DMS153 (cell line): ENCODE measurements at regions not wholly inside any gene's neighbourhood (a gene's known extent, or its start where the extent isn't known, plus 50 kb on each side); places are given as distances from the start of the nearest gene placed in this dataset.
"Not testable (repeated sequence)": the region's sequence is repeated elsewhere in the genome, so short reads cannot be mapped to it uniquely, and the experiment has no call there.

ENCODE experiments used
- DNase-seq: peaks from one replicate; lab custom pipeline; 2025; lab: John Stamatoyannopoulos, UW

DNA sequence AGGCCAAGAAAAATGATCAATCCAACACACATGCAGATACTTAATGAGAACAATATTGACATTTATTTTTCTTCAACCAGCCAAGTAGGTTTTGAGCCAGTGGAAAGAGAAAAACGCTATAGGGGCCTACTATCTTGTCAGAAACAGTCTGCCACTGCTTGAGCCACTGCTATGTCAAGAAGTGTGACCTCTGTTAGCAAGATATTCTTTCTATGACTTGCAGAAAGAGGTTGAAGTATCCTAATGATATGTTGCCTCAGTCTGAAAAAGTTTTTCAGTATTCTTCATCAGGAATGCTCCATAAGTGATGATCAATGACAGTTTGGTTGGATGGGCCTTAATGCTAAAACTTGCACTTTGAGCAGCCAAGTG is 328.4 kb upstream of the KCND2 start:
- no peak for DNase-seq

DNA sequence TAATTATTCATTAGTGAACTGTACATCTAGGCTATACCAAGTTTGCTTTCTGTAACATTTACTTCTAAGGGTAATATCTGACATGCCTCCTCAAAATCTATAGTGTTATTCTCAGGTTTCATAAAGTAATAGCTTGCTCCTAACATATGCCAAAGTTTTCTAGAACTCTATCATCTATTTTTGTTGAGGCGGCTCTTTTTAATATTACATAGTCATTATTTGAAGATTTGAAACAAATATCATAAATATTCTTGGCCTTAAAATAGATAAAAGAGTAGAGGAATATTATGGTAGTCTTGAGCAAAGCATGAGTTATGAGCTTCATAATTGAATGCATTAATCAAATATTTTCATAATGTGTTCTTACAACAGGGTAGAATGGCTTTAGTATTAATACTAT is 327.2 kb upstream of the KCND2 start:
- DNase-seq: no peak

DNA sequence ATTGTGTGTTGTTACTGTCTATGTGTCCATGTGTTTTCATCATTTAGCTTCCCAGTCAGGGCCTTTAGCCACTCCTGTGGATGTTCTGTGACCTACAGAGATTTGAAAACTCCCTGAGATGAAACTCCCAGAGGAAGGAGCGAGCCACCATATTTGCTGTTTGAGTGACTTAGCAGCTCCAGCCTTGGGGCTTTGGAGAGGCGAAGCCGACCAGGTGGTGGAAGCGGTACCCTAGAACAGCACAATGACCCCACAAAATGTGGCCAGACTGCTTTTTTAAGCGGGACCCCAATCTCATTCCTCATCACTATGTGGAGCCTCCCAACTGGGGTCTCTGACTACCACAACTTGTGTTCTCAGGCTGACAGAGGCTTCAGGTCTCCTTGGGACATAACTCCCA is 323.9 kb upstream of the KCND2 start:
- DNase-seq: no peak

DNA sequence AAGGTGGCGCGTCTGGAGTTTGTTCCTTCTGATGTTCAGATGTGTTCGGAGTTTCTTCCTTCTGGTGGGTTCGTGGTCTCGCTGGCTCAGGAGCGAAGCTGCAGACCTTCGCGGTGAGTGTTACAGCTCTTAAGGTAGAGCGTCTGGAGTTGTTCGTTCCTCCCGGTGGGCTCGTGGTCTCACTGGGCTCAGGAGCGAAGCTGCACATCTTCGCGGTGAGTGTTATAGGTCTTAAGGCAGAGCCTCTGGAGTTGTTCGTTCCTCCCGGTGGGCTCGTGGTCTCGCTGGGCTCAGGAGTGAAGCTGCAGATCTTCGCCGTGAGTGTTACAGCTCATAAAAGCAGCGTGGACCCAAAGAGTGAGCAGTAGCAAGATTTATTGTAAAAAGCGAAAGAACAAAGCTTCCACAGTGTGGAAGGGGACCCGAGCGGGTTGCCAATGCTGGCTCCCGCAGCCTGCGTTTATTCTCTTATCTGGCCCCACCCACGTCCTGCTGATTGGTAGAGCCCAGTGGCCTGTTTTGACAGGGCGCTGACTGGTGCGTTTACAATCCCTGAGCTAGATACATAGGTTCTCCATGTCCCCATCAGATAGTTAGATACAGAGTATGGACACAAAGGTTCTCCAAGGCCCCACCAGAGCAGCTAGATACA is 322.5 kb upstream of the KCND2 start:
- not testable (repeated sequence) for DNase-seq

DNA sequence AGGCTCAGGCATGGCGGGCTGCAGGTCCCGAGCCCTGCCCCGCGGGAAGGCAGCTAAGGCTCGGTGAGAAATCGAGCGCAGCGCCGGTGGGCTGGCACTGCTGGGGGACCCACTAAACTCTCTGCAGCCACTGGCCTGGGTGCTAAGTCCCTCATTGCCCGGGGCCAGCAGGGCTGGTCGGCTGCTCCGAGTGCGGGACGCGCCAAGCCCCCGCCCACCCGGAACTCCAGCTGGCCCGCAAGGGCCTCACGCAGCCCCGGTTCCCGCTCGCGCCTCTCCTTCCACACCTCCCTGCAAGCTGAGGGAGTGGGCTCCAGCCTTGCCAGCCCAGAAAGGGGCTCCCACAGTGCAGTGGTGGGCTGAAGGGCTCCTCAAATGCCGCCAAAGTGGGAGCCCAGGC is 321.4 kb upstream of the KCND2 start:
- not testable (repeated sequence) for DNase-seq

DNA sequence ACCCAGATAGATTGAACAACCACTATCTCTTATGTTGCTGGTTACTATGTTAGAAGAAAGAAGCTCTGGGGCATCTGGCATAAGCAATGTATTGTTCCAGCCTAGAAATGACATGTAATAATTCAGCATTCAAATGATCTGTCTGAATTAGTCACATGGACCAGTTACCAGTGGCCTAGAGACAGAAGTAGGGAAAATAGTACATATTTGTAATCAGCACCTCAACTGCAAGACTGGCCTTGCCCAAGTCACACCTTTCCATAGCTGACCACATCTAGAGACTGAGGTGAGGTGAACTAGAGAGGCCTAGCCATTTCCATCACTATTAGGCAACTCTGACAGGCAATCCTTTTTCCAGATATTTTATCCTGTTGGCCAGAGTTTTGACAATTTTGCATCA is 315.6 kb upstream of the KCND2 start:
- no peak for DNase-seq

DNA sequence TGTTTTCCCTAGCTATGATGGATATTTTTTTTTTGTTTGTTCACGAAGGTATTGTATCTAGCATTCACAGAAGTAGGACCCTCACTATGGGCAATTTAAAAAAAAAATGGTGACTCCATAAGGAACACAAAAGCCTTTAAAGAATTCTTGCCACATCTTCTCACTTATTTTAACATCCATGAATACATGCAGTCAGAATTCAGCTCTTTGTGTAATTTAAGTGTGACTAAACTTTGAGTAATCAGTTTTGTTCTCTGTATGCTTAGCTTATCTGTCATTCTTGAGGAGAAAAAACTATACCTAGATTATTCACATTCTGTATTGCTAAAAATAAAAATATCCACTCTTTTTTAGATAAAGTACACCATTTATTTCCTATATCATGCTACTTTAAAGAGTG is 313.2 kb upstream of the KCND2 start:
- no peak for DNase-seq

GRCh38 chr7:119963654-119964053 is 309.3 kb upstream of the KCND2 start:
- no peak for DNase-seq

- DNase-seq: no peak
Measured at GRCh38 chr7:119964065-119964464, 308.9 kb upstream of the KCND2 start.

GRCh38 chr7:119964788-119965542 is 308.0 kb upstream of the KCND2 start:
- no peak for DNase-seq

- DNase-seq: no peak
Measured at GRCh38 chr7:119967221-119967620, 305.8 kb upstream of the KCND2 start.

DNA sequence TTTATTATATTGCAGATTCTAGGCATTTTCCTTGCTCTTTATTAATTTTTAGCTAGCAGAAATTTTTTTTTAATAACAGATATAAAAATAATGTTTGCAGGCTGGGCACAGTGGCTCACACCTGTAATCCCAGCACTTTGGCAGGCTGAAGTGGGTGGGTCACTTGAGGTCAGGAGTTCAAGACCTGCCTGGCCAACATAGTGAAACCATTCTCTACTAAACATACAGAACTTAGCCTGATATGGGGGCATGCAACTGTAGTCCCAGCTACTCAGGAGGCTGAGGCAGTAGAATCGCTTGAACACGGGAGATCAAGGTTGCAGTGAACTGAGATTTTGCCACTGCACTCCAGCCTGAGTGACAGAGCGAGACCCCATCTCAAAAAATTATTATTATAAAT is 304.6 kb upstream of the KCND2 start:
- not testable (repeated sequence) for DNase-seq

DNA sequence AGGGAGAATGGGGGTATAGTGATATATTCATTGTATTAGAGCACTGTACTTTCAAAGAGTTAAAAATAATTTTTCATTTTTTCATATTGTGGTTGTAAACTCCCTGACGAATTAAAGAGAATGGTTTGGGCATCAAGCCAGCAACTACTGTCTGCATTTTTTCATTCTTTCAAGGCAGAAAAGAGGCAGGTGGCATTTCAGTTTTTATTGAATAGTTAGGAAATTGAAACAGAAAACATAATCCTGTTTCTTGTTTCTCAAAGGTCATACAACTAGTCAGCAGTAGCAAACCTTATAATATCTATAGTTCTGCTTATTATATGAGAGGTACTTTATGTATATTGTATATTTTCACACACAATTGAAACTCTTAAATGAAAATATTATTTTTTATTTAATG is 303.9 kb upstream of the KCND2 start:
- no peak for DNase-seq

DNA sequence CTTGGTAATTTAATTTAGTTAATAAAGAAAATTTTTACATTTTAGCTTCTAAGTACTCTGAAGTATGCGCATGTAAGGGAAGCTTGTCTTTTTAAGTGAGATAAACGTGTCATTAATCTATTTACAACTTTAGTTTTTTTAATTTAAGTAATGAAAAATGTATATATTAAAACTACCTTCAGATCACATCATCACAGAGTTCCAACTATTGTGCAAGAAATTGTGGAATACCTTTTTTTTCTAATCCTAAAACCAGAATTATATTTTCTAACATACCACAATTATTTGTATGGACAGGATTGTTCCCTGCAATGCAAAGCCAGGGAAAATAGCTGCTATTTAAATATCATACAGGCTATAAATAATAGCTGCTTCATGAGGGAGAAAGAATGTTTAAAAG is 303.2 kb upstream of the KCND2 start:
- DNase-seq: no peak

DNA sequence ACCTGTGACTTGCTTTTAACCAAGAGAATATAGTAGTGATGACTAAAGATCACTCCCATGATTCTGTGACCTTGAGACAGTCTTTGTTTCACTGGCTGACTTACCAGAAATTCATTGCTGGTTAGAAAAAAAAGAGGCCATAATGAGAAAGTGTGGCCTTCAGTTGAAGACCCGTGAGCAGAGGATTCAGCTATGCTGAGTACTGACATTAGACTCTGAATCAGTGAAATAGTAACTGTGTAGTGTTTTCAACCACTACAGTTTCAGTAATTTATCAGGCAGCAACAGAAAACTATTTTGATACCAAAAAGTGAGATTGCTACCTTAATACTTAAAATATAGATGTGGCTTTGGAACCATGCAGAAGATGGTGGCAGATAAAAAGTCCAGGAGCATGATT is 298.0 kb upstream of the KCND2 start:
- no peak for DNase-seq

DNA sequence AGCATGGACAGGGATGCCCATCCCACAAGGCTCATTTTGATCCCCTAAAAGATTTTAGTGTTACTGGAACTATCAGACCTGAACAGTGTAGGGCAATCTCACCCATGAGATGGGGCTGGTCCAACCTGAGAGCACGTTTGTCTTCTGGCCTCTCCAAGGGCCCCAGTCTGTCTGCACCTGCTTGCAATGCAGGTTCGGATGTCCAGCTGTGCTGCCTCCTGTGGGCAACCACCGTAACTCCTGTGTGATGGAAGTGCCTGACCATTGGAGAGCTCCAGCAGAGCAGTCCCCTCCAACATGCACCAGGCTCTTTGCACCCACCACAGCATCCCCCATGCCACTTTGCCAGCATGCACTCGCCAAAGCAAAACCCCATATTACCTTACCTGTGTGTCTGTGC is 290.1 kb upstream of the KCND2 start:
- DNase-seq: no peak

DNA sequence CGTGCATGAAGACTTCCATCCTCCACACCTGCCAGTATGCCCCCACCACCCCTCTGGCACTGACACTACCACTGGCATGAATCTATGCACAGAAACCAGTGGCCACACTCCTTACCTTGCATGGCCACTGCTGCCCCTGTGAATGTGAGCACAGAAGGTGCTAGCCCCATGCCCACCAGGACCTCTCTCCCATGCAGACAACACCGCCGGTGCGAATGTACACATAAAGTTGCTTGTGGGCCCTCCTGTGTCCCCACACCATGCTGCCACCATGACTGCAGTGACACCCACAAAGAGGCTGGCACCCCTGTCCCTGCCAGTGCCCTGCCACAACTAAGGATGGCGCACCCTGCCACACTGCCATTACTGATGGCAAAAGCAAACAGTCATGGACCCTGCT is 289.5 kb upstream of the KCND2 start:
- no peak for DNase-seq

- DNase-seq: no peak
Measured at GRCh38 chr7:119984247-119984646, 288.7 kb upstream of the KCND2 start.

GRCh38 chr7:119988401-119988800 is 284.6 kb upstream of the KCND2 start:
- no peak for DNase-seq

DNA sequence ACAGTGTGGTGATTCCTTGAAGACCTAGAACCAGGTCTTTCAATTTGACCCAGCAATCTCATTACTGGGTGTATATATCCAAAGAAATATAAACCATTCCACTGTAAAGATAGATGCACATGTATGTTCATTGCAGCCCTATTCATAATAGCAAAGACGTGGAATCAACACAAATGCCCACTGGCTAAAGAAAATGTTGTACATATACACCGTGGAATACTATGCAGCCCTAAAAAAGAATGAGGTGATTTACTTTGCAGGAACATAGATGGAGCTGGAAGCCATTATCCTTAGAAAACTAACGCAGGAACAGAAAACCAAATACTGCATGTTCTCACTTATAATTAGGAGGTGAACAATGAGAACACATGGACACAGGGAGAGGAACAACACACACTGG is 278.0 kb upstream of the KCND2 start:
- DNase-seq: no peak

- no peak for DNase-seq
Measured at GRCh38 chr7:119996634-119997033, 276.3 kb upstream of the KCND2 start.

DNA sequence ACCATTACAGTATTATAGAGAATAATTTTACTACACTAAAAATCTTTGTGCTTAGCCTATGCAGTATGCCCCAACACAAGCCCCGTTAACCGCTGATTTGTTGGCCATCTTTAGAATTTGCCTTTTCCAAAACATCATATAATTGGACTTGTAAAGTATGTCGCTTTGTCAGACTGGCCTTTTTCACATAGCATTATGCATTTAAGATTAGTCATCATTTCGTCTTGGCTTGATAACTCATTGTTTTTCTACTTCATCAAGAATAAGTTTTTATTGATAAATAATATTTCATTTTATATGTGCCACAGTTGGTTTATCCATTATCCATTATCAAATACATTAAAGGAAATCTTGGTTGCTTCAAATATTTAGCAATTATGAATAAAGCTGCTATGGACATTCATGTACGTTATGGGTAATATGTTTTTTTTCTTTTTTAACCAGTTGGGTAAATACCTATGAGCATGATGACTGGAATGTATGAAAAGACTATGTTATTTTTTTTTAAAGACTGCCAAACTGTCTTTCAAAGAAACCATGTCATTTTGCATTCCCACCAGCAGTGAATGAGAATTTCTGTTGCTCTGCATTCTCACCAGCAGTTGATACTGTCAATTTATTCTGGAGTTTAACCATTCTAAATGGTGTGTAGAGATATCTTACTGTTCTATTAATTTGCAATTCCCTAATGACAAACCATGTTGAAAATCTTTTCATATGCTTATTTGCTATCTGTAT is 273.1 kb upstream of the KCND2 start:
- DNase-seq: no peak

DNA sequence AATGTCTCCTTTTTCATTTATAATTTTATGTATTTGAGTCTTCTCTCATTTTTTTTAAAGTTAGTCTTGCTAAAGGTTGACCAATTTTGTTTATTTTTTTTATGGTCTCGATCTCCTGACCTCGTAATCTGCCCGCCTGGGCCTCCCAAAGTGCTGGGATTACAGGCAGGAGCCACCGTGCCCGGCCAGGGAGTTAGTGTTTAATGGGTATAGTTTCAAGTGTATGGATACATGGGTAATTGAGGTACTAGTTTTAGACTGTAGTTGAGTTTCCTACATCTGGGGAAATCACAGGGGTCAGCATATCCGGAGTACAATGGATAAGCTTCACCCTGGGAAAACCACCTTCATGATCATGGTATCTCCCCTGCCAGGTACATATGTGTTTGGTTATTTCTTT is 267.3 kb upstream of the KCND2 start:
- DNase-seq: no peak
